ENCODE measurements at regions not wholly inside any gene's neighbourhood (a gene's known extent, or its start where the extent isn't known, plus 50 kb on each side); places are given as distances from the start of the nearest gene placed in this dataset.
"Not testable (repeated sequence)": the region's sequence is repeated elsewhere in the genome, so short reads cannot be mapped to it uniquely, and the experiment has no call there.

- Histone ChIP-seq H3K27ac (no peak overlapping the region), H3K9me3 (no peaks in the 10 kb centered on the region), H3K36me3 (no peaks in the 10 kb centered on the region), H3K4me3 (no peak overlapping the region), H3K27me3 (no peaks in the 10 kb centered on the region), H3K4me1 (no peaks in the 10 kb centered on the region)
- WGBS, result 63% methylated on average over 5 of the region's 5 CpGs
- no peak for TF ChIP-seq POLR2A (IDR thresholded peaks at IDR 0.05)
- no peak for TF ChIP-seq CTCF (IDR thresholded peaks at IDR 0.05)
- no peak for TF ChIP-seq EP300 (IDR thresholded peaks at IDR 0.05)
- no peak for TF ChIP-seq POLR2AphosphoS5 (IDR thresholded peaks at IDR 0.05)
- no peak for DNase-seq (ENCODE audit: low spot score in 2 of 2)
Observed at GRCh38 chr12:30533558-30534265, 162.0 kb downstream of the IPO8 start.

GRCh38 chr12:30531731-30532678, 163.7 kb downstream of the IPO8 start:
- Histone ChIP-seq H3K9me3 (no peaks in the 10 kb centered on the region), H3K27ac (no peak overlapping the region), H3K4me1 (no peaks in the 10 kb centered on the region), H3K27me3 (no peaks in the 10 kb centered on the region), H3K36me3 (no peaks in the 10 kb centered on the region), H3K4me3 (no peak overlapping the region)
- WGBS, result 68% methylated on average over 8 of the region's 8 CpGs
- TF ChIP-seq EP300 (IDR thresholded peaks at IDR 0.05) (no peak), CTCF (IDR thresholded peaks at IDR 0.05) (no peak), POLR2AphosphoS5 (IDR thresholded peaks at IDR 0.05) (no peak), POLR2A (IDR thresholded peaks at IDR 0.05) (no peak)
- no peak for DNase-seq (ENCODE audit: low spot score in 2 of 2)

GRCh38 chr12:30529489-30530269, 166.0 kb downstream of the IPO8 start:
- 77% methylated on average over 4 of the region's 4 CpGs for WGBS
- Histone ChIP-seq H3K4me3 (no peak overlapping the region), H3K9me3 (no peaks in the 10 kb centered on the region), H3K27me3 (no peaks in the 10 kb centered on the region), H3K4me1 (no peaks in the 10 kb centered on the region), H3K27ac (no peak overlapping the region), H3K36me3 (no peaks in the 10 kb centered on the region)
- no peak for DNase-seq (ENCODE audit: low spot score in 2 of 2)
- no peak for TF ChIP-seq CTCF (IDR thresholded peaks at IDR 0.05)
- TF ChIP-seq EP300 (IDR thresholded peaks at IDR 0.05), result no peak
- TF ChIP-seq POLR2AphosphoS5 (IDR thresholded peaks at IDR 0.05), result no peak
- TF ChIP-seq POLR2A (IDR thresholded peaks at IDR 0.05), result no peak

GRCh38 chr12:30525171-30525570, 170.5 kb downstream of the IPO8 start:
- no peaks in the 10 kb centered on the region for H3K4me1 ChIP-seq
- H3K4me3 ChIP-seq, result no peak overlapping the region
- no peaks in the 10 kb centered on the region for H3K27me3 ChIP-seq
- DNase-seq (ENCODE audit: low spot score in 2 of 2), result no peak
- no peaks in the 10 kb centered on the region for H3K36me3 ChIP-seq
- 60% methylated on average over 4 of the region's 4 CpGs for WGBS
- no peaks in the 10 kb centered on the region for H3K9me3 ChIP-seq
- H3K27ac ChIP-seq, result no peak overlapping the region
- TF ChIP-seq CTCF (IDR thresholded peaks at IDR 0.05), result no peak

GRCh38 chr12:30520285-30520684, 175.4 kb downstream of the IPO8 start:
- H3K36me3 ChIP-seq; H3K27me3 ChIP-seq; DNase-seq (ENCODE audit: low spot score in 2 of 2); H3K4me3 ChIP-seq; H3K4me1 ChIP-seq; H3K27ac ChIP-seq; H3K9me3 ChIP-seq: not testable (repeated sequence)
- WGBS, result 65% methylated on average over 3 of the region's 4 CpGs

Measured in suprapubic skin (tissue), 4 donors.